Epithelial cell of proximal tubule (primary cell): ENCODE measurements at regions not wholly inside any gene's neighbourhood (a gene's known extent, or its start where the extent isn't known, plus 50 kb on each side); places are given as distances from the start of the nearest gene placed in this dataset.
"Not testable (repeated sequence)": the region's sequence is repeated elsewhere in the genome, so short reads cannot be mapped to it uniquely, and the experiment has no call there.

ENCODE experiments used
- DNase-seq: peaks from one replicate; pipeline ENCODE4 v3.0.0-alpha.2; 2011; ENCODE audit warnings: low read depth
- H3K4me3 ChIP-seq: 2 replicates; pipeline ENCODE4 v1.5.1; 2011; ENCODE audit warnings: low read depth, mild to moderate bottlenecking, low read length
- TF ChIP-seq, protein P1 (sequence below): conservative IDR thresholded peaks from 2 replicates; pipeline ENCODE4 v1.5.1; 2012; ENCODE audit warnings: low read depth, mild to moderate bottlenecking, low read length

DNA sequence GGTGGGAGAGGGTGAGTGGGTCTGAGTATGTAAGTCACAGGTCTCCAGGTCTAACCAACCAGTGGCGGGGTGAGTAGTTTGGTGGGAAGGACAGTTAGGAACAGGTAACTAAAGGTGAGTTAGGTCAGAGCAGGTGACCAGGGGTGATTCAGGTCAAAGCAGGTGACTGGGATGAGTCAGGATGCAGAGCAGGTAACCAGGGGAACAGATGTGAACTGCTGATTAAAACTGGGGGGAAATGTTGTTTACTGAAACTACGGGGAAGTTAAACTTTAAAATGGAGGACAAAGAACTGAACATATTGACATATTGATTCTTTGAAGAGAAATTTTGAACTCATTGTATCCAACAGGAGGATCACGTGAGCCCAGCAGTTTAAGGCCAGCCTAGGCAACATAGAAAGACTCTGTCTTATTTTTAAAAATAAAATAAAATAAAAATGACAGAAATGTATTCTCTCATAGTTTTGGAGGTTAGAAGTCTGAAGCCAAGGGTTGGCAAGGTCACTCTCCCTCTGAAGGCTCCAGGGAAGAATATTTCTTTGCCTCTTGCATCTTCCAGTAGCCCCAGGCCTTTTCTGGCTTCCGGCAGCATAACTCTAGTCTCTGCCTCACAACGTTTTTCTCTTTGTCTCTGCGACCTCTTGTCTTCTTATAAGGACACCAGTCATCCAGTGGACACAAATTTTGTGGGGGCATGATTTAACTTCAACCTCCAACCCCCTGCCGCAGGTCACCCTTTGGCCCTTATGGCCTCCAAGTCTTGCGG lies 64.3 kb upstream of the TINAGL1 start:
- DNase-seq = no peak

DNA sequence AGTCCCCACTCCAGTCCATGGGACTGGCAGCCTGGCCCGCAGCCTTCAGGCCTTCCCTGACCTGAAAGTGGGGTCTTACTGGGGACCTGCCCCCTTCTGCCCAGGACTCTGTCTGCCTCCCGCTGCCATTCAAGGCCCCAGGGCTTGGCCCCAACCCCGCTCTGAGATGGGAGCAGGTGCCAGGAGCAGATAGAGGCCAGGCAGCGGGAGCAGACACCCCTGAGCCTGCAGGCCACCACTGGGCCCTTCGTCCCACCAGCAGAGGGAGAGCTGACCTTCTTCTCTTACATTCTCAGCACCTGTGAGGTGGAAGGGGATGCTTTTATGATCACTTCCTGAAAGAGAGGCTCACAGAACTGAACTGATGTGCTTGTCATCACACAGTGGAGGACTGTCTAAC lies 62.2 kb upstream of the TINAGL1 start:
- no peak overlapping the region for H3K4me3 ChIP-seq
- TF ChIP-seq, protein P1, sequence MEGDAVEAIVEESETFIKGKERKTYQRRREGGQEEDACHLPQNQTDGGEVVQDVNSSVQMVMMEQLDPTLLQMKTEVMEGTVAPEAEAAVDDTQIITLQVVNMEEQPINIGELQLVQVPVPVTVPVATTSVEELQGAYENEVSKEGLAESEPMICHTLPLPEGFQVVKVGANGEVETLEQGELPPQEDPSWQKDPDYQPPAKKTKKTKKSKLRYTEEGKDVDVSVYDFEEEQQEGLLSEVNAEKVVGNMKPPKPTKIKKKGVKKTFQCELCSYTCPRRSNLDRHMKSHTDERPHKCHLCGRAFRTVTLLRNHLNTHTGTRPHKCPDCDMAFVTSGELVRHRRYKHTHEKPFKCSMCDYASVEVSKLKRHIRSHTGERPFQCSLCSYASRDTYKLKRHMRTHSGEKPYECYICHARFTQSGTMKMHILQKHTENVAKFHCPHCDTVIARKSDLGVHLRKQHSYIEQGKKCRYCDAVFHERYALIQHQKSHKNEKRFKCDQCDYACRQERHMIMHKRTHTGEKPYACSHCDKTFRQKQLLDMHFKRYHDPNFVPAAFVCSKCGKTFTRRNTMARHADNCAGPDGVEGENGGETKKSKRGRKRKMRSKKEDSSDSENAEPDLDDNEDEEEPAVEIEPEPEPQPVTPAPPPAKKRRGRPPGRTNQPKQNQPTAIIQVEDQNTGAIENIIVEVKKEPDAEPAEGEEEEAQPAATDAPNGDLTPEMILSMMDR = no peak
- DNase-seq = no peak

More for the DNA sequence above, 64.3 kb upstream of the TINAGL1 start:
- no peak overlapping the region for H3K4me3 ChIP-seq
- TF ChIP-seq, protein P1 = no peak

DNA sequence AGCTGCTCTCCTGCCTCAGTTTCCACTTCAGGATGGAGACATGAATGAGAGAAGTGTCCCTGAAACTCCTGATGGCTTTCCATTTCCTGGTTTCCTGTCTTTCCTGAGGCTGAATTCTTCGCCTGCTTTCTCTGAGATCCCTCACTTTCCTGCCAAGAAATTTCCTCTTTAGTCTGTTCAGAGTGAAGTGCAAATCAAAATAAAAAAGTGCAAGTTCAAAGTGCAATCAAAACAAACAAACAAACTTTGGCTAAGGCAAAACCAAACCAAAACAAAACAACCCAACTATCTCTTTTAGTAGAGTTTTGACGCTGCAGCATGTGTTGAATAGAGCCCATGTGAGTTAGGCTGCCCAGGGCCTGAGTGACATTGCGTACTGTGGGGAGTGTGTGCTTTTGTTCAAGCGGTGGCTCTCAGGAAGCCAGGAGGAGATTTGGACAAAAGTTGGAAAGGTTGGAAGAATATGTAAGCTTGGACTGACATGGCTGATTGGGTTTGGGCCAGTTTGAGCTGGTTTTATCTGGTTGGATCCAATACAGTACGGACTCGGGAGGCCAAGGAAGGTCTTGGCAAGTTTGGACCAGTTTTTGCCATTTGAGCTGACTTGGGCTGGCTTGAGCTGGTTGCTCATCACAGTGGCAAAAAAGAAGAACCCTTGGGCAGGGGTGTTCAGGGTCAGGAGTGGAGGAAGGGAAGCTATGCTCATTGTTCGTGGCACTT lies 61.1 kb upstream of the TINAGL1 start:
- TF ChIP-seq, protein P1 = no peak
- H3K4me3 ChIP-seq = no peak overlapping the region
- no peak for DNase-seq

DNA sequence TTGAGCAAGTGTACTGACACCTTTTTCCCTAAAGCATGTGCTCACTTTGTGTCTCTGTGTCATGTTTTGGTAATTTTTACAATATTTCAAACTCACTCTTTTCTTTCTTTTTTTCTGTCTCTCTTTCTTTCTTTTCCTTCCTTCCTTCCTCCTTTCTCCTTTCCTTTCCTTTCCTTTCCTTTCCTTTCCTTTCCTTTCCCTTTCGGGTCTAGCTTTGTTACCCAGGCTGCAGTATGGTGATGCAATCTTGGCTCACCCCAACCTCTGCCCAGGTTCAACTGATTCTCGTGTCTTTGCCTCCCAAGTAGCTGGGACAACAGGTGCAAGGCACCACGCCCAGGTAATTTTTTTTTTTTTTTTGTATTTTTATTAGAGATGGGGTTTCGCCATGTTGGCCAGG lies 60.4 kb upstream of the TINAGL1 start:
- DNase-seq = no peak
- no peak overlapping the region for H3K4me3 ChIP-seq
- TF ChIP-seq, protein P1 = no peak

DNA sequence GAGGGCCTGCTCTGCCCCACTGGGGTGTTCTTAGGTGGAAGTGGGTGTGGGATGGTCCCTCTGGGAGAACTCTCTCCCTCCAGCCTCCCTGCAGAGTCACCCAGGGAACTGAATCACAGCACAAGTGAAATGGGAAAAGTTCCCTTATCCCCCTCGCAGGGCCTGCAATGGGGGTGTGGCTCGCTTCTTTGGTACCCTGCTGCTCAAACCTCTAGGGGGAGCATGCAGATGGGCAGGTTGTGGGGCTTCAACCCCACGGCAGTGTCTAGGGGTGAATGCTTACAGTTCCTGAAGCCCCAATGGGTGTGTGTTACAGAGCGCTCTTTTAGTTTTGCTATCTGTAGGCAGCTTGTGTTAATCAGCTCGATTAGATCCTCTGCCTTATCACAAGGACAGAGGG lies 59.0 kb upstream of the TINAGL1 start:
- H3K4me3 ChIP-seq = no peak overlapping the region
- TF ChIP-seq, protein P1 = no peak
- no peak for DNase-seq

DNA sequence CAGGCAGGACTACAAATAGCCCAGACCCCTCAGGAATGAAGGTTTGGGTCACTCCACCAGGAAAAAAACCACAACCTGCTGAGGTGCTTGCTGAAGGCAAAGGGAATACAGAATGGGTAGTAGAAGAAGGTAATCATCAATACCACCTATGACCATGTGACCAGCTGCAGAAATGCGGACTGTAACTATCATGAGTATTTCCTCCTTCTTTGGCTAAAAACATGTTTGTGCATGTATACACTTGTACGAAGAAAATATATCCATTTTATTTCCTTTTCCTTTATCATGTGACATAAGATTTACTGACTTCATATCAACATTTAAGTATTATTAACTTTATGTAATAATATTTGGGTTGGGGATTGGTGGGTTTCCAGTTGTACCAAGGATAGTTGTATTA lies 58.3 kb upstream of the TINAGL1 start:
- not testable (repeated sequence) for H3K4me3 ChIP-seq, DNase-seq

- TF ChIP-seq, protein P1 = no peak
- DNase-seq = no peak
- H3K4me3 ChIP-seq = no peak overlapping the region
These were observed 54.4 kb upstream of the TINAGL1 start for GRCh38 chr1:31521761-31522555.
